Neural cell (in vitro differentiated cells): ENCODE measurements at regions not wholly inside any gene's neighbourhood (a gene's known extent, or its start where the extent isn't known, plus 50 kb on each side); places are given as distances from the start of the nearest gene placed in this dataset.

Experiments used
- H2AFZ ChIP-seq: fragments of 200-600, 300-800 bp; sonication (generic), shearing (Covaris generic); 2 replicates; pipeline ENCODE4 v1.6.0; 2014; ENCODE audit warnings: low read depth, mild to moderate bottlenecking, antibody characterized with exemption, low read length, moderate library complexity
- H3F3A ChIP-seq: fragments of 200-600 bp; shearing (Covaris generic); 2 replicates; pipeline ENCODE4 v1.6.1; 2016; ENCODE audit warnings: mild to moderate bottlenecking, moderate library complexity, mixed read lengths, antibody characterized with exemption, low read length; ENCODE audit not compliant: insufficient read depth, poor library complexity, severe bottlenecking
- H3K27ac ChIP-seq: fragments of 200-600, 300-800 bp; sonication (generic), shearing (Covaris generic); 2 replicates; pipeline ENCODE4 v1.5.1; 2014; ENCODE audit warnings: mild to moderate bottlenecking, low read length, moderate library complexity
- H3K27me3 ChIP-seq: fragments of 300-800, 200-600 bp; sonication (generic), shearing (Covaris generic); 2 replicates; pipeline ENCODE4 v1.6.0; 2014; ENCODE audit warnings: mild to moderate bottlenecking, low read depth, low read length, moderate library complexity; ENCODE audit not compliant: insufficient read depth
- H3K36me3 ChIP-seq: fragments of 300-800, 200-600 bp; sonication (generic), shearing (Covaris generic); 2 replicates; pipeline ENCODE4 v1.5.1; 2014; ENCODE audit warnings: mild to moderate bottlenecking, antibody characterized with exemption, low read length, moderate library complexity; ENCODE audit not compliant: insufficient read depth
- H3K4me2 ChIP-seq: fragments of 300-800, 200-600 bp; sonication (generic), shearing (Covaris generic); 2 replicates; pipeline ENCODE4 v1.6.0; 2014; ENCODE audit warnings: mild to moderate bottlenecking, low read length
- H3K4me3 ChIP-seq: fragments of 300-800, 200-600 bp; sonication (generic), shearing (Covaris generic); 2 replicates; pipeline ENCODE4 v1.5.1; 2014; ENCODE audit warnings: mild to moderate bottlenecking, low read length, moderate library complexity
- H3K79me2 ChIP-seq: fragments of 200-600 bp; shearing (Covaris generic); replicated peaks from 2 replicates; pipeline ENCODE4 v1.6.0; 2014; ENCODE audit warnings: mild to moderate bottlenecking, low read length, moderate library complexity; ENCODE audit not compliant: insufficient read depth
- H3K9ac ChIP-seq: fragments of 300-800, 200-600 bp; sonication (generic), shearing (Covaris generic); 2 replicates; pipeline ENCODE4 v1.6.1; 2016; ENCODE audit warnings: mild to moderate bottlenecking, low read length, mixed read lengths
- H3K9me2 ChIP-seq: fragments of 200-600 bp; shearing (Covaris generic); 2 replicates; pipeline ENCODE4 v1.6.1; 2016; ENCODE audit warnings: mild to moderate bottlenecking, low read length, mixed read lengths; ENCODE audit not compliant: insufficient read depth
- H3K9me3 ChIP-seq: fragments of 200-600, 300-800 bp; sonication (generic), shearing (Covaris generic); 2 replicates; pipeline ENCODE4 v1.6.1; 2016; ENCODE audit warnings: mild to moderate bottlenecking, mixed run types, low read length, moderate library complexity, mixed read lengths
- H4K20me1 ChIP-seq: fragments of 200-600 bp; shearing (Covaris generic); 2 replicates; pipeline ENCODE4 v1.6.1; 2016; ENCODE audit warnings: mild to moderate bottlenecking, mixed run types; ENCODE audit not compliant: insufficient read depth
- EP300 ChIP-seq: fragments of 450-650 bp; conservative IDR thresholded peaks from 2 replicates; pipeline ENCODE4 v1.6.1; 2014; ENCODE audit warnings: antibody characterized with exemption, mild to moderate bottlenecking, moderate library complexity; ENCODE audit not compliant: poor library complexity, severe bottlenecking
- EZH2 ChIP-seq: fragments of 200-600, 300-800 bp; shearing (Covaris generic), sonication (generic); IDR thresholded peaks from 2 replicates; pipeline ENCODE4 v1.6.1; 2014; ENCODE audit warnings: antibody characterized with exemption, low read length, borderline replicate concordance, mild to moderate bottlenecking; ENCODE audit not compliant: insufficient read depth, poor library complexity, severe bottlenecking
- MXI1 ChIP-seq: fragments of 450-650 bp; conservative IDR thresholded peaks from 2 replicates; pipeline ENCODE4 v1.6.1; 2014; ENCODE audit warnings: antibody characterized with exemption, mild to moderate bottlenecking; ENCODE audit not compliant: poor library complexity, severe bottlenecking
- POLR2AphosphoS5 ChIP-seq: IDR thresholded peaks from 2 replicates; pipeline ENCODE4 v1.6.1; 2012
- RAD21 ChIP-seq: fragments of 450-650 bp; conservative IDR thresholded peaks from 2 replicates; pipeline ENCODE4 v1.6.1; 2014; ENCODE audit warnings: antibody characterized with exemption, mild to moderate bottlenecking, moderate library complexity
- SMC3 ChIP-seq: fragments of 450-650 bp; conservative IDR thresholded peaks from 2 replicates; pipeline ENCODE4 v1.6.1; 2014; ENCODE audit warnings: antibody characterized with exemption, mild to moderate bottlenecking, moderate library complexity; ENCODE audit not compliant: poor library complexity
- TAF1 ChIP-seq: IDR thresholded peaks from 2 replicates; pipeline ENCODE4 v1.6.1; 2012; ENCODE audit warnings: low read depth
- TF ChIP-seq, protein P1 (sequence below): fragments of 450-650 bp; IDR thresholded peaks from 2 replicates; pipeline ENCODE4 v1.5.1; 2014; ENCODE audit warnings: antibody characterized with exemption, mild to moderate bottlenecking, moderate library complexity; ENCODE audit not compliant: poor library complexity, severe bottlenecking
- TF ChIP-seq, protein P2 (sequence below): IDR thresholded peaks from 2 replicates; pipeline ENCODE4 v1.6.1; 2012; ENCODE audit warnings: borderline replicate concordance

DNA sequence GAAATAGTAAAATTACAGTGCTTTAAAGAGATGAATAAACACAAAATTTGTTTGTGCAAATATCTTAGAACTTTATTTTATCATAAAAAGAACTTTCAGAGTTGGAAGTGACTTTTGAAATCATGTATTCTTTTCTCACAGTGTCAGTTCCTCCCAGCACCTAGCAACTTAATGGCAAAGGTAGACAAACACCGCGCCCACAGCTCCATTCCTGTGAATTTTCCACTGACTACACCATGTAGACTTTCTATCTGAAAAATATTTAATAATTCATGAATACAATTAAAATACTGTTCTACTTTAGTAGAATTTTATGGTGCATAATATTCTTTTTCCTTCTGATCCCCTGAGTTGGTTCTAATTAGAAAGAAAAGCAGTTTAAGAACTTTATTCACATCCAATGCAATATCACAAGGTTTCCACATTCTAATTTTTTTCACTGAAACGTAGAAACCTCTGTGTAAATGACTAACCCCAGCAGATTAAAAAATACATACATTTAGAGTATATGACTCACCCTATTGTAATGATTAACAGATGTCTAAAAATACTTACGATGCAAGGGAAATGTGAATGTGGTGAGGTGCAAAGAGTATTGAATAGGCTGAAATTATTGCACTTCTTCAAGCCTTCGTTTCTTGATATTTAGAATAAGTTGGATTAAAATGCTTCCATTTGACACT lies 218.2 kb upstream of the CCDC179 start:
- Histone ChIP-seq H3K4me3 (no peak overlapping the region), H3K36me3 (no peaks in the 10 kb centered on the region), H3K9me2 (no peaks in the 10 kb centered on the region), H2AFZ (no peak overlapping the region), H3K4me2 (no peak overlapping the region), H3F3A (no peaks in the 10 kb centered on the region), H3K27me3 (no peaks in the 10 kb centered on the region), H3K9me3 (no peaks in the 10 kb centered on the region), H3K79me2 (no peaks in the 10 kb centered on the region), H4K20me1 (no peaks in the 10 kb centered on the region), H3K27ac (no peak overlapping the region), H3K9ac (no peak overlapping the region)
- TF ChIP-seq SMC3 = no peak
- TF ChIP-seq EZH2 = no peak
- no peak for TF ChIP-seq POLR2AphosphoS5
- no peak for TF ChIP-seq EP300
- no peak for TF ChIP-seq RAD21
- TF ChIP-seq, protein P1, sequence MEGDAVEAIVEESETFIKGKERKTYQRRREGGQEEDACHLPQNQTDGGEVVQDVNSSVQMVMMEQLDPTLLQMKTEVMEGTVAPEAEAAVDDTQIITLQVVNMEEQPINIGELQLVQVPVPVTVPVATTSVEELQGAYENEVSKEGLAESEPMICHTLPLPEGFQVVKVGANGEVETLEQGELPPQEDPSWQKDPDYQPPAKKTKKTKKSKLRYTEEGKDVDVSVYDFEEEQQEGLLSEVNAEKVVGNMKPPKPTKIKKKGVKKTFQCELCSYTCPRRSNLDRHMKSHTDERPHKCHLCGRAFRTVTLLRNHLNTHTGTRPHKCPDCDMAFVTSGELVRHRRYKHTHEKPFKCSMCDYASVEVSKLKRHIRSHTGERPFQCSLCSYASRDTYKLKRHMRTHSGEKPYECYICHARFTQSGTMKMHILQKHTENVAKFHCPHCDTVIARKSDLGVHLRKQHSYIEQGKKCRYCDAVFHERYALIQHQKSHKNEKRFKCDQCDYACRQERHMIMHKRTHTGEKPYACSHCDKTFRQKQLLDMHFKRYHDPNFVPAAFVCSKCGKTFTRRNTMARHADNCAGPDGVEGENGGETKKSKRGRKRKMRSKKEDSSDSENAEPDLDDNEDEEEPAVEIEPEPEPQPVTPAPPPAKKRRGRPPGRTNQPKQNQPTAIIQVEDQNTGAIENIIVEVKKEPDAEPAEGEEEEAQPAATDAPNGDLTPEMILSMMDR = no peak

DNA sequence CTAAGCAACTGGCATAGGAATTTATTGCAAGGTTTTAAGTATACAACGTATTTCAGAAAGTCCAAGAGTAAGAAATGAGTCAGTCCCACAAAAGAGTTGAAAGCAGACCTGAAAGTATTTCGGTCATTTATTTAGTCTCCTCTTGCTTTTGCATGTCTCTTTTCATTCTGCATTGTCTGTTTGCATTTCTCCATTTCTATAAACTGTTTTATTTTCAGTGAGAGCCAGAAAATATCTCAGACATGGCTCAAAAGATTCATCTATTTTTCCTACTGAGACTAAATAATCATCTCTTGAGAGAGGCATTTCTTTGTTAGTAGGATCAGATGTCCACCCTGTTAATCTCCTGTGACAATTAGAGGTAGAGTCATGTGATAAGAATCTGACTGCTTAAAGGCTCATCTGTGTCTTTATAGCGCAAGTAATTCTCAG lies 219.1 kb upstream of the CCDC179 start:
- H3F3A ChIP-seq = no peaks in the 10 kb centered on the region
- TF ChIP-seq MXI1 (no peak), EZH2 (no peak), RAD21 (no peak), SMC3 (no peak), POLR2AphosphoS5 (no peak), TAF1 (no peak), EP300 (no peak)
- TF ChIP-seq, protein P2, sequence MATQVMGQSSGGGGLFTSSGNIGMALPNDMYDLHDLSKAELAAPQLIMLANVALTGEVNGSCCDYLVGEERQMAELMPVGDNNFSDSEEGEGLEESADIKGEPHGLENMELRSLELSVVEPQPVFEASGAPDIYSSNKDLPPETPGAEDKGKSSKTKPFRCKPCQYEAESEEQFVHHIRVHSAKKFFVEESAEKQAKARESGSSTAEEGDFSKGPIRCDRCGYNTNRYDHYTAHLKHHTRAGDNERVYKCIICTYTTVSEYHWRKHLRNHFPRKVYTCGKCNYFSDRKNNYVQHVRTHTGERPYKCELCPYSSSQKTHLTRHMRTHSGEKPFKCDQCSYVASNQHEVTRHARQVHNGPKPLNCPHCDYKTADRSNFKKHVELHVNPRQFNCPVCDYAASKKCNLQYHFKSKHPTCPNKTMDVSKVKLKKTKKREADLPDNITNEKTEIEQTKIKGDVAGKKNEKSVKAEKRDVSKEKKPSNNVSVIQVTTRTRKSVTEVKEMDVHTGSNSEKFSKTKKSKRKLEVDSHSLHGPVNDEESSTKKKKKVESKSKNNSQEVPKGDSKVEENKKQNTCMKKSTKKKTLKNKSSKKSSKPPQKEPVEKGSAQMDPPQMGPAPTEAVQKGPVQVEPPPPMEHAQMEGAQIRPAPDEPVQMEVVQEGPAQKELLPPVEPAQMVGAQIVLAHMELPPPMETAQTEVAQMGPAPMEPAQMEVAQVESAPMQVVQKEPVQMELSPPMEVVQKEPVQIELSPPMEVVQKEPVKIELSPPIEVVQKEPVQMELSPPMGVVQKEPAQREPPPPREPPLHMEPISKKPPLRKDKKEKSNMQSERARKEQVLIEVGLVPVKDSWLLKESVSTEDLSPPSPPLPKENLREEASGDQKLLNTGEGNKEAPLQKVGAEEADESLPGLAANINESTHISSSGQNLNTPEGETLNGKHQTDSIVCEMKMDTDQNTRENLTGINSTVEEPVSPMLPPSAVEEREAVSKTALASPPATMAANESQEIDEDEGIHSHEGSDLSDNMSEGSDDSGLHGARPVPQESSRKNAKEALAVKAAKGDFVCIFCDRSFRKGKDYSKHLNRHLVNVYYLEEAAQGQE = no peak
- TF ChIP-seq, protein P1 = no peak
- H3K36me3 ChIP-seq = no peaks in the 10 kb centered on the region
- H3K4me3 ChIP-seq = no peak overlapping the region
- H2AFZ ChIP-seq = no peak overlapping the region
- H3K27ac ChIP-seq = no peak overlapping the region
- H3K9ac ChIP-seq = no peak overlapping the region
- no peaks in the 10 kb centered on the region for H3K9me2 ChIP-seq
- no peaks in the 10 kb centered on the region for H3K79me2 ChIP-seq
- H3K9me3 ChIP-seq = no peaks in the 10 kb centered on the region
- no peaks in the 10 kb centered on the region for H4K20me1 ChIP-seq
- H3K4me2 ChIP-seq = no peak overlapping the region
- no peaks in the 10 kb centered on the region for H3K27me3 ChIP-seq
